ENCODE measurements at regions not wholly inside any gene's neighbourhood (a gene's known extent, or its start where the extent isn't known, plus 50 kb on each side); places are given as distances from the start of the nearest gene placed in this dataset.

DNA sequence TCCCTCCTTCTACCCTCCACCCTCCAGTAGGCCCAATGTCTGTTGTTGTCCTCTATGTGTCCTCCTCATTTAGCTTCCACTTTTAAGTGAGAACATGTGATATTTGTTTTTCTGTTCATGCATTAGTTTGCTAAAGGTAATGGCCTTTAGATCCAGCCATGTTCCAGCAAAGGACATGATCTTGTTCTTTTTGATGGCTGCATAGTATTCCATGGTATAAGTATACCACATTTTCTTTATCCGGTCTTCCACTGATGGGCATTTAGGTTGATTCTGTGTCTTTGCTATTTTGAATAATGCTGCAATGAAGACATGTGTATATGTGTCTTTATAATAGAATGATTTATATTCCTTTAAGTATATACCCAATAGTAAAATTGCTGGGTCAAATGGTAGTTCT lies 232.5 kb upstream of the PRR16 start:
- no peak for DNase-seq
- ATAC-seq: no peak

DNA sequence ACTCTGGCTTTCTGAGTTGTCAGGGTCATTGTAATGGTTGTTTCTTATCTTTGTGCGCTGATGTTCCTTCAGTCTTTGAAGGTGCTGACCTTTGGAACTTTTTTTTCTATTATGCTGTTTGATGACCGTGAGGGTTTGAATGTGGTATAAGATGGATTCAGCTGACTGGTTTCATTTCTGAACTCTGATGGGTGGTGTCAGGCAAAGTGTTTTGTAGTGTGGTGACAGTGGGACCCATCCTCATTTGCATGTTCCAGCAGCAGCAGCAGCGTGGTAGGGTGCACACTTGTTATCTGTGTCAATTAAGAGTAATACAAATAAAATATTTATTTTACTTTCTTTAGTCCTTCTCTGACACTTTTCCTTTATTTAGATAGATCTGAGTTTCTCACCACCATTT lies 227.7 kb upstream of the PRR16 start:
- DNase-seq (no peak), ATAC-seq (no peak)

DNA sequence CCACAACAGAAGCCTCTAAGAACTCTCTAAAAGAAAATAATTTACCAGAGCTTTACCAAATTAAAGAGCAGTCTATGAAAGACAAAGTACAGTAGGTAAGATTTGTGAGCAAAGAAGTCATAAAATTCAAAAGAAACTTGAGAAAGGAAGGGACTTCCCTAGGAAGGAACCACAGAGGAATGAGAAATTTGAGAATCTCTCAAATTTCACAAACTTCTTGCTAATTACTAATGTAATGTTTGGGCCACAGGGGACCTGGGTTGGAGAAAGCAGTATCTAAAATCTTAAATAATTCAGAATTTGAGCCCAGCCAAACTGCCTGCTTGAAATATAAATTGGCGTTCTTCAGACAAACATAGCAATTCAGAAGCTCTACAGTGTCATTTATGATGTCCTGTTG lies 225.0 kb upstream of the PRR16 start:
- ATAC-seq: no peak

DNA sequence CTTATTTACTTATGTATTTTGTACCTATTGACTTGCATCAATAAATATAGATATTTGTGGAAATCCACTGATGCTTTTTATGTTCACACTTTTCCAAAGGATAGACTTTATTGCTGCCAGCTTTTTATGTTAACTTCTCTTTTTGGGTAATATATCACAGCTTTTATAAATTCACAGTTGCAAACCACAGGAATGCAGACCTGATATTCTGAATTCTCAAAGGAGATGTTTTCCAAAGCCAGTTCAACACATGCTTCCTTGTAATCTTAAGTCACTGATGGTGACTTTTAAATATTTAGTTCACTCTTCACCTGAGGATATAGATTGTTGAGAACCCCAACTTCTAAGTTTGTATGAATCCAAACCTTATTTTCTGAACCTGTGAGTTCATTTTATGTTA lies 223.4 kb upstream of the PRR16 start:
- no peak for ATAC-seq
- DNase-seq: no peak

More for the DNA sequence above, 225.0 kb upstream of the PRR16 start:
- no peak for DNase-seq

DNA sequence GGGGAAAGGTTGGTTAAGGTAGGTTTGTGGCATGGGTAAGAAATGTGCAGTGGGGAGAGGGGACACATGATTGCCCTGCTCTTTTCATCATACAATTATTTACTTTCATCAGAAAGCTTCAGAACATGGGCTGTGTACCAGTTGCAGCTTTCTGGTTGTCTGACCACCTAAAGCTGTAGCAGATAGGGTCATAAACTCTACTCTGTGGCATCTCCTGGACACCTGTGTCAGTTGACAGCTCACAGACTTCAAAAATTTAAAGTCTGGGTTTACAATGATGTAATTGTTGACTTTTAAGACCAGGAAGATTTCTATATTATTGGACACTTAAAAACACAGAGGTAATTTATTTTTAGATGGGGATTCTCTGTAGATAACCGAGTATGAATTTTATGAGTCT lies 222.7 kb upstream of the PRR16 start:
- no peak for DNase-seq
- ATAC-seq: no peak

DNA sequence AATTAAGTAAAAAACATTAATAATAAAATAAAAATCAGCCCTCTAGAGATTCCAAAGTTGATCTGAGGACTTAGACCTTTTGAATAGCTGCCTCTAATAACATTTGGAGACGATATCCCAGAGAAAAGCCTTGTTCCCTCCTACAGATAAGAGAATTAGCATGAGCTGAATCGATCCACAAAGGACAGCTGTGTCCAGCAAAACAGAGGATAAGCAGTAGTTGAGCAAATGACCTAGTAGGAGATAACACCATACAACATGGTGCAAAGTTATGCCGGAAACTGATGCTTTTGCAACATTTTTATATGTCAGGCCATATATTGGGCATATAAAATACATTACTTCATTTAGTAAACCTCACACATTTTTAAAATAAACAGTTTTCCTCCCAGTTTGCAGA lies 212.2 kb upstream of the PRR16 start:
- ATAC-seq (no peak), DNase-seq (no peak)

DNA sequence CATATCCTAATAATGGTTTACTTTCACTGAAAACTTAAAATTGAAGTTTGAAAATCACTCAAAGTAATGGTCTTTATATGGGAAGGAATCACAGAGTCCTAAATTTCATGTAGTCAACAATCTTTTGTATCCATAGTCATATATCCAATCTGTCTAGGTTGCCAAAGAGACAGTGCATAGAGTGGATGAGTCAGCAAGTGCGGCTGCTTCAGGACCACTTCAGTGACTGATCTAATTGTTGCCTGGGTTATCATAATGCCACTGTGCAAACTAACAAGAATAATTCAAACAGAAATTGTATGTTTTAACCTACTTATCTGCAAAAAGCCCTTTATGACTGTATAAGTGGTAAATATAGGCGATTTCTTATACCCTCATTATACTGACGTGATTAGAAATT lies 211.3 kb upstream of the PRR16 start:
- no peak for DNase-seq
- no peak for ATAC-seq

DNA sequence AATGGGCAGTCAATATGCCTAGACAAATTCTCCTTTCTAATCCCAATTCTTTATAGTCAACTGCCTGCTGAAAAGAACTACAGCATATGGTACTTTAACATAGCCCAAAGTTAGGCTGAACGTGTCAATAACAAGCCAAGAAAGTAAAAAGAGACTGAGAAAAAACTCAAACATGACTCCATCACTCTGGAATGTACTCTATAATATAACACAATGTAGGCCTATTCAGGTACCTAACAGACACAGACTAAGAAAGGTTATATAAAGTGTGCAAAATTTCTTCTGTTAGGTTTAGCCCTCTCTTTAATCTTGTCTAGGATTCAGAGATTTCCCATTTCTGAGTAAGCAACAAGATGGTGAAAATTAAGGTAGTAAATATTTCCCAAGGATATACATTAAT lies 209.7 kb upstream of the PRR16 start:
- ATAC-seq: no peak
- no peak for DNase-seq

DNA sequence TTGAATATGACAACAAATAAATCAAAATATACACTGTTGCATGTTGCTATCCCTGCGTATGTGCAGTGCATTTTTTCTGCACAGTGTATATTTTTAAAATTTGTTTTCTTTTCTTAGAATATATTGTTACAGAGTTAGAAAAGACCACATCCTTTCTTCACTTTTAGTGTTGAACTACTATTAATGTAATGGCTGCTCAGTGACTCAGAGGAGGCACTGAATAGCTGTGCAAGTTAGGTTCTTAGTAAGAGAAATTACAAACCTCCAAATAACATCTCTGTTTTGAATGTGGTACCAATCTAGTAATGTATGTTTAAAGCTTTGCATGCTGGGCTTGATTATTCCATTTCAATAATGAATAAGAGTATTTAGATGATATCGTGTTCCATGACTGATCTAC lies 208.9 kb upstream of the PRR16 start:
- DNase-seq: no peak

DNA sequence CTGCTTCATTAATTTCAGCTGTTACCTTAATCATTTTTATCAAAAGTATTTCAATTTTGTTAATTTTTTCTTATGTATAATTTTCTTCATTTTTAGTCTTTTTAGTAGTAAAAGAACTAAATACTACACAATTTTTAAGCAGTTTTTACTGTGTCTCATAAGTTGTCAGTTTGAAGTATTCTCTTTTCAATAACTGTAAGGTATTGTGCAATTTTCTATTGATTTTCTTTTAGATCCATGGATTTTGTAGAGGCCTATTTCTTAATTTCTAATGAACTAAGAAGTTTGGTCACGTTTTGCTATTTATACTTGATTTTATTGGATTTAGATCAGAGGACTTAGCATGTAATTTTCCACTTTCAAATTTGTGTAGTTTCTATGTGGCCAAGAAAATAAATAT lies 207.7 kb upstream of the PRR16 start:
- no peak for ATAC-seq
- DNase-seq: no peak

More for the DNA sequence above, 208.9 kb upstream of the PRR16 start:
- ATAC-seq: no peak

DNA sequence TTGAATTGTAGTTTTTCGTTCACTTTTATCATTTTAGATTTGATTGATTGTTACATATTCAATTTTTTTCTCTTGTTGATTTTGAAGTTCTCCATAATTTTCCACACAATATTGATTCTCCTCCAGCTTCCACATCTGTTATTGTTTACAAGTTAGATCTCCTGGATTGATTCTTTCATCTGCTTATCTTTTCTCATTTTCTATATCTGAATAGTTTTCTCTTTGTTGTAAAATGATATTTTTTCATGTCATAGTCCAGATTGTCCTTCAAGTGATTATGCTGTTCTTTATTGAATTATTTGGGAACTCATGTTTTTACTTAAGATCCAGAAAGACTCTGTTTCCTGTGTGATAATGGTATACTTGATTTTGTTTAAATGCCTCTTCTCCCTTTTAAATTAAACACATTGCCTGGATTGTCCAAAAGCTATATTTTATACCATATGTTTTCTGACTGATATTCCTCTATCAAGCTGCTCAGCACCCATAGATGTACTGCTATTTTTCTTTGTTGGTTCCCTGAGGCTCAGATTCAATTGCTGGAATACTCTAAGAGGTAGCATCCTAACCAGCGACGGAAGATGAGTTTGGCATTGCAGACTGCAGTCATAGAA lies 206.6 kb upstream of the PRR16 start:
- no peak for DNase-seq

DNA sequence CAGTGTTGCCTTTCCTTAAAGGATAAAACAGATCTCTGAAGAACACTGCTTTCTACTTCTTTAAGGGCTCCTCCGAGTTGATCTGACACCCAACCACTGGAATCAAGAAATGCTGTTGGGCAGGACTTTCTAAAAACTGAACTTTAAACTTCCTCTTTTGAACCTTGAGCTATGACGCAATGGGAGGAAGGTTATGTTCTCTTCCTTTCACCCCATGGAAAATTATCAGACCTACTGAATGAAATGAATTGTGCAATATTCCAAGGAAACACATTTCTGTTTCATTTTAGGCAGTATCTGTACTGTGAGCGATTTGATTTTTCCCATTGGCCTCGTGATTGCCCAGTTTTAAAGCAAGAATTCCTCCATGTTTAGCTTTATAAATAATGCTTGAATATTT lies 206.0 kb upstream of the PRR16 start:
- no peak for DNase-seq
- no peak for ATAC-seq

More for the DNA sequence above, 206.6 kb upstream of the PRR16 start:
- ATAC-seq: no peak

DNA sequence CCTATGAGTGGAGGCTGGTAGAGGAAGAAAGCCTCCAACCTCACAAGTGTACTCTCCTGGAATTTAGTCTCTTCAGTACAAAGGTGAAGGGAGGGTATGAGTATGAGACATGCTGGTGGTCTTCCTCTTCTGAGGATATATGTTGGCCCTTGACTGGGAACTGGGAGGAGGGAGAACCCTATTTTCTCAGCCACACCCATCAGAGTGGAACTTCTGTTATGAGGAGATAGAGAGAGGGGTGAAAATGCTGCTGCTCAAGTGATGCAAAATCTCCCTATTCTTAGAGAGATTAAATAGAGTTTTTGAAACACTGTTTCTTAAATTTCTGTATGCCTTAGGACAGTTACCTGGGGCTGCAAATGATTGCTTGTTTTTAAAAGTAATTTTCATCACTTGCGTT lies 203.4 kb upstream of the PRR16 start:
- no peak for DNase-seq
- ATAC-seq: no peak

DNA sequence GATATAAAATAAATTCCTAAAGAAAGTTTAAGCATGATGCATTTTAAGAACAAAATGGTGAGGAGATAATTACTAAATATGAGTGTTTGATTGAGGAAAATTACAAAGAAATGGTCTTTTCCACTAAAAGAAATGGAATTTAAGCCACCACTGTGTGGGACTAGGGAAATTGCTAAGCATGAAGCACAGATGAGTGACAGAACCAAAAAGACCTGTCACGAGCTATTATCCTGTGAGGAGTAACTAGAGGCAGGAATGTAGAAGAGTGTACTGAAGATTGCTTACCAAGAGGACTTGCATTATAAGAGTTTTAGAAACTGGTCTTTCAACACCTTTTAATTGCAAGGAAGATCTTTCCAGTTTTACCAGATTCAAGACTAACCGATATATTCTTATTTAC lies 193.6 kb upstream of the PRR16 start:
- ATAC-seq: no peak
- no peak for DNase-seq

DNA sequence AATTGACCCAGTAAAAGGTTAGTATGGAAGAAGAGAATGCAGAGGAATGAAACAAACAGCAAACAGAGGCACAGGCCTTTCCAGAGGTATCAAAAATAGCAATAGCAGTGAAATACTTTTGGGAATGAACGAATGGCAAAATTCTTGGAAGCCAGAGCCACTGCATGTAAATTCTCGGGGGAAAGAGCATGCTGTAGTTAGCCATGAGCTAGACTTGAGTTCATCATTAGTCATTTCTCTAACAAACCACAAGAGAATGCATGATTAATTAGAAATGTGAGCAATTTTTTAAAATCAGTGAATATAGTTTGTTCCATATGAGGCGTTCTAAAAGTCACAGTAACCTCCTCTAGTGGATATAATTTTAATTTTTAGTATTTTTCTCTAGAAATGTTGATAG lies 170.3 kb upstream of the PRR16 start:
- no peak for ATAC-seq
- DNase-seq: no peak

DNA sequence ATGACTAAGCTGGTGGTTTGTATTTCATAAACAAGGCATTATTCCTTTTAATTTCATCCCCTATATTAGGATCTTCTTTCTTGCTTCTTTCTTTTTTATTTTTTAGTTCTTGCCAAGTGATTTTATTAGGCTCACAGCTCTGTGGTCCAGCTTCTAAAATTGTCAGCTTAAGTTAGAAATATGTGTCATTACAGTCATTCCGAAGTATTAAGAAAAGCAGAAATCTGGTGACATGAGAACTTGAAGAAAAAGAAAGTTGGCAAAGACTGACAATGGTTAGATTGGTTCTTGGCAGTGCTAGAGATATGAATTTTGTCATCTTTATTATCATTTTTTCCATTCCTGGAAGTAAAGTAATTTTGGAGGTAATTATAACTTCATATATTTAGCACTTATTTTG lies 166.5 kb upstream of the PRR16 start:
- DNase-seq (no peak), ATAC-seq (no peak)

DNA sequence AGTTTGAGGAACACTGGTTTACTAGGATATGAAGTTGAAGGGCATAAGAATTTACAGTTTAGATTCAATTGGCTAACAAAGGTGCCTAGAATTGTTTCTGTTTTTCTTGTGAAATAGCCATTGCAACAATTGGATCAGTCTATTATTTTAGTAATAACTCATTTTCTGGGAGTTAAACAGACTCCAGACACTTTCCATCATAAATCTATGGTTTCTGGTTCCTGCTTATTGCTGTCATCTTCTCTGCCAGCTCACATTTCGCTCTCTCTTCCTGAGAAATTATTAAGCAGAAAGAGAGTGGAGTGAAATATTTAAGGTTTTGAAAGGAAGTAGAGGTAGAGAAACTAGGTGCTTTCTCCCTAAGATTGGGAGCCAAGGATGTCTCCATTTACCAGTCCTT lies 165.1 kb upstream of the PRR16 start:
- no peak for DNase-seq
- no peak for ATAC-seq

DNA sequence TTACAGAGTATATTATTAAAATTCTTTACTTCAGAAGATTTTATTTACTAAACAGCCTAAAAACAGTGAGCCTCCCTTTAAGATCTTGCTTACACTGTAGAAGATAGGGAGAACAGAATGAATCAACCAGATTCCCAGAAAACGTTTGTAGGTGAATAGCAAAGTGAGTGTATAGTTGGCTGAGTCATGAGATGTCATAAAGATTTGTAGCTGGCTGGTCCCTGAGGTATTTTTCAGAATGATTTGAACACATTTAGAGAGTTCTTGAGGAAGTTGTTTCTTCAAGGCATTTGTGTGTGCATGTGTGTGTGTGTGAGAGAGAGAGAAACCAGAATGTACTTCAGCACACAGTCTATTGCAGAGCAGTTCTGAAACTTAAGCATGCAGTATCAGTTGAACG lies 159.4 kb upstream of the PRR16 start:
- DNase-seq: no peak
- no peak for ATAC-seq

DNA sequence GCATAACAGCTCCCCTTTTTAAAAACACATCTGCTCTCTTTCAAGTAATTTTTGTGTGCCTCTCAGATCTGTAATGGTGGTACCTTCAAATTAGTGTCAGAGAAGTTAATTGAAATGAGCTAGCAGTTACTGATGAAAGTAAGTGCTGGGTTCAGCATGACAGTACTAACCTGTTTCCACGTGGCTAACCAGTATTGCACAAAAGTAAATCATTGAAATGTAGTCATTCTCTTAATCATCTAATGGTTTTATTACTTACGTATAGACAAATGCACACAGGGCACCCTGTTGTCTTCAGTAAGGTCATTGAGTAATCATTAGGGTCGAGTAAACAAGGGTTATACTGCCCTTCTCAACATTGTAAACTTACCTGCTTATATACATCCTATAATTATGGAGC lies 157.8 kb upstream of the PRR16 start:
- ATAC-seq: no peak
- DNase-seq: no peak

DNA sequence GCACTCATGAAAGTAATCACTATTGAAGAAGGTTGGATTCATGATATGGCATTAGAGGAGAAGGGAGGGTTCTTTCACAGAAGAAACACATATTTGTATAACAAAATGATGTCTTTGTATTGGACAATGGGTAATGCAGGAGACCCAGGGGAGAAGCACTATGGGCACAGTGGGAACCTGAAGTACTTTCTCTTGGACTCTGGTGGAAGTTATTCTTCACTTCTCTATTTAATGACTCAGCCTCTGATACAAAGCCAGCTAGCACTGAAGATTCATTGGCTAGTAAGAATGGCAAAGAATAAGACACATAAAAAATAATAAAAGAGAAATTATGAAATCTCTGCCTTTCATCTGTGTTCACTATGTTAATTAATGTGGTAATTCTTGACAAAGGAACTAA lies 149.9 kb upstream of the PRR16 start:
- DNase-seq (no peak), ATAC-seq (no peak)

DNA sequence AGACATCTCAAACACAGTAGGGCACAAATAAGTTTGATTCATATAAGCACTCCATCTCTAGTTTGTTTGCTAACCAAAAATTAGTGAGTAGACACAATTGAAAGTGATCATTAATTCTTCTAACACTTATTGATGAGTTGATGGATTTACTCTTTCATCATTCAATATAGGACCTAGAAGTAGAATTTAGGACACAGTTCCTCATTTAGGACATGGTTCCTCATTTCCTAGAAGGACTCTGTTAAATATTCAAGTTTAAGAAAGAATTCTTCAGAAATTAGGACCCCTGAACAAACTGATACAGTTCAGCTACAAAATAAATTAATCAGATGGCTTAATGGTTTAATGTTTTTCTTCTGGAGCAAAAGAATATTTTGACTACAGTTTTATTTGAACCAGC lies 143.5 kb upstream of the PRR16 start:
- no peak for ATAC-seq
- no peak for DNase-seq

DNA sequence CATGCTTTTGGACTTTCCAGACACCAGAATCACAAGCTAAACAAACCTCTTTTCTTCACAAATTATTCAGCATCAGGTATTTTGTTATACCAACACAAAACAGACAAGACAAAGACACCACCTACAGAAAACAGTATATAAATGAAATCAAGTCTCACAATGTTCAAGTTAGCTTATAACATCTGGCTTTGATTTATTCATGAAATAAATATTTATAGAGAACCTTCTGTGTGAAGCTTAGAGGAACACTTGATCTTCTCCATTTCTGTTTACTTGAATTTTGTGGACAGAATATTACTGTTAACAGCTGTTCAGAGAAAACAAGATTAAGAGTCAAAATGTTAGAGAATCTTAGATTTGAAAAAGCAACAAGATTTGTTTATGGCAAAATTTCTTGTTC lies 137.4 kb upstream of the PRR16 start:
- DNase-seq: no peak
- no peak for ATAC-seq

DNA sequence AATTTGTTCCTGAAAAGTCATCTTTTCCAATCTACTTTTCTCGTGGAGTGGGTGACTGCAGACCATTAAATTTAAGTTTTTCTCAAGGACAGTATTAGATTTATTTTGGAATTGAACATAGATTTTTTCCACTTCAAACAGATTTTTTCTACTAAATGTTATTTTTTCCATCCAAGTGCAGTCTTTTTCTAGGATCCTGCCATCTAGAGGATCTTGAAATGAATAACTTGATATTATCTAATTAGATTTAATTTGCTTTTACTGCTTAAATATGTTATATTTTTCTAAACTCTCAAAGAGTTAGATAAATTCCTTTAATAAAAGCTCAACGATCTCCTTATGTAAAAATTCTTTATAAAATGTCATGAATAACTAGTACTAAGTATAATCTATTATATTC lies 136.9 kb upstream of the PRR16 start:
- DNase-seq (no peak), ATAC-seq (no peak)

DNA sequence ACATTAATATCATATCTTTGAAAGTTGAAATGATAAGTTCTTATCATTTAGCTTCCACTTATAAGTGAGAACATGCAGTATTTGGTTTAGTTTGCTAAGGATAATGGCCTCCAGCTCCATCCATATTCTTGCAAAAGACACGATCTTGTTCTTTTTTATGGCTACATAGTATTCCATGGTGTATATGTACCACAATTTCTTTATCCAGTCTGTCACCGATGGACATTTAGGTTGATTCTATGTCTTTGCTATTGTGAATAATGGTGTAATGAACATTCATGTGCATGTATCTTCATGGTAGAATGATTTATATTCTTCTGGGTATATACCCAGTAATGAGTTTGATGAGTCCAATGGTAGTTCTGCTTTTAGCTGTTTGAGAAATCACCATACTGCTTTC lies 135.0 kb upstream of the PRR16 start:
- ATAC-seq (no peak), DNase-seq (no peak)

DNA sequence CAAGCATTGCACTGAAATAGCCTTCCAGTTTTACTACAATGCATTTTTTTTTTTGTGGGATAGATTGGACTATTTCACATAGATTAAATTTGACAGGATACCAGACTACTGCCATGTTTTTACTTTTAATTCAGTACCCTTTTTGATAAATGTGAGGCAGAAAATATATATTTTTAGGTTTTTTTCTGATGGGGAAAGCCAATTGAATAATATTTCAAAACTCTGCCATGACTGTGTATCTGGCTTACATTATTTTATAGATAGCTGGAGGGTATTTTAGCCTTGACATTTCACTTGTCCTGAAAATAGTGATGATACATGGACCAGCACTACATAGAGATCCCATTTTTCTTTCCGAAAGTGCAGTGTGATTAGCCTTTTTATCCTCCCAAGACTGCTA lies 133.5 kb upstream of the PRR16 start:
- DNase-seq (no peak), ATAC-seq (no peak)
